Fibroblast of the aortic adventitia (primary cell): ENCODE measurements at regions not wholly inside any gene's neighbourhood (a gene's known extent, or its start where the extent isn't known, plus 50 kb on each side); places are given as distances from the start of the nearest gene placed in this dataset.

ENCODE experiments used
- DNase-seq: peaks from one replicate; pipeline ENCODE4 v3.0.0-alpha.2; 2010; ENCODE audit warnings: low read depth
- H3K4me3 ChIP-seq: 2 replicates; pipeline ENCODE4 v1.5.1; 2011; ENCODE audit warnings: low read depth, mild to moderate bottlenecking, control low read depth, low read length, moderate library complexity
- TF ChIP-seq, protein P1 (sequence below): IDR thresholded peaks from 2 replicates; pipeline ENCODE4 v1.5.1; 2011; ENCODE audit warnings: mild to moderate bottlenecking, low read length, control low read depth, inconsistent platforms; ENCODE audit not compliant: insufficient read depth

DNA sequence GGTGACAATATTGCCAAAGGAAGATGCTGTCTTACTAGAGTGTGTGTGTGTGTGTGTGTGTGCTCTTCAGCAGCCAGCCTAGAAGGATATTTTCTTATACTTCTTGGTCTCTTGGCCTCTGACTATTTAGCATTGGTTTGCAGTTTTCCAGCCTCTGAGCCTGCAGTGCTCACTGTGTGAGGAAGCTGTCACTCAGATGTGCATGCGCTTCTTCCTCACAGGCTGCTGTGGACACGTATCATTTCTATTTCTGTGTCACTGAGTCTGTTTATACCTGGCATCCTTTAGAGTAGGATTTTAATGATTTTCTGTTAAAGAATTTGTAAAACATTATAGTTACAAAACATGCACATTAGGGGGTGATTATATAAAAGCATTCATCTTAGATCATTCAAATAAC lies 83.3 kb downstream of the ALDH8A1 start:
- TF ChIP-seq, protein P1, sequence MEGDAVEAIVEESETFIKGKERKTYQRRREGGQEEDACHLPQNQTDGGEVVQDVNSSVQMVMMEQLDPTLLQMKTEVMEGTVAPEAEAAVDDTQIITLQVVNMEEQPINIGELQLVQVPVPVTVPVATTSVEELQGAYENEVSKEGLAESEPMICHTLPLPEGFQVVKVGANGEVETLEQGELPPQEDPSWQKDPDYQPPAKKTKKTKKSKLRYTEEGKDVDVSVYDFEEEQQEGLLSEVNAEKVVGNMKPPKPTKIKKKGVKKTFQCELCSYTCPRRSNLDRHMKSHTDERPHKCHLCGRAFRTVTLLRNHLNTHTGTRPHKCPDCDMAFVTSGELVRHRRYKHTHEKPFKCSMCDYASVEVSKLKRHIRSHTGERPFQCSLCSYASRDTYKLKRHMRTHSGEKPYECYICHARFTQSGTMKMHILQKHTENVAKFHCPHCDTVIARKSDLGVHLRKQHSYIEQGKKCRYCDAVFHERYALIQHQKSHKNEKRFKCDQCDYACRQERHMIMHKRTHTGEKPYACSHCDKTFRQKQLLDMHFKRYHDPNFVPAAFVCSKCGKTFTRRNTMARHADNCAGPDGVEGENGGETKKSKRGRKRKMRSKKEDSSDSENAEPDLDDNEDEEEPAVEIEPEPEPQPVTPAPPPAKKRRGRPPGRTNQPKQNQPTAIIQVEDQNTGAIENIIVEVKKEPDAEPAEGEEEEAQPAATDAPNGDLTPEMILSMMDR: no peak
- no peak for DNase-seq
- no peak overlapping the region for H3K4me3 ChIP-seq

- no peak overlapping the region for H3K4me3 ChIP-seq
- TF ChIP-seq, protein P1: no peak
- DNase-seq: no peak
These were observed 85.3 kb downstream of the ALDH8A1 start for GRCh38 chr6:134864558-134864957.

DNA sequence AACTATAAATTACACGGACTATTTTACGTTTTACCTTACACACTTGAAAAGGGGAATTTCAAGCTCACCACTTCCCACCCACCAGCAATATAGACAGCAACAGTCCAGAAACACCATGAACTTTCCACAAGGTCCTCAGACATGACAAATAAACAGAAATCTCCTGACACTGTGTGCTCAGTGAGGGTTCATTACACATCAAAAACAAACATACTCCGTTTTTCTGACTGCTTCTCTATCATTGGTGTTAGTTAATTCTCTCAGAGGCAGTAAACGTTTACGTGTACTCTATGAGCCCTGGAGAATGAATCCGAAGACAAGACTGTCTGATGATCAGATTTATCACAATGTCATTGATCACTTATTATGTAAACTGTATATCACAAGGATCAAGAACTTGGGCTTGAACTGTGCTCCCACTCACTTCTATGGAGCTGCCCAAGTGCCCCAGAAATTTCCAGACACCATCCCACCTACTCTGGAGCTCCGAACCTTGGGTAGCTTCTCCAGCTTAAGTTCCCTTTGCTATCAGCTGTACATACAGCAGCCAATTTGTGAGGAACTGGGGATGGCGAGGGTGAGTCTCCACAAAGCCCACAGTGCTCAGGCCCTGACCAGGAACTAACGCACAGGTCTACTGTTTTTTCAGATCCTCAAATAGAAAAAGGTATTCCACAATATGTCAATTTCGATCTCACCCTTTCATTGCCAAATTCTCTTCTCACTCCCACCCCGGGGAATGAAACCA lies 86.0 kb downstream of the ALDH8A1 start:
- no peak for DNase-seq
- H3K4me3 ChIP-seq: no peak overlapping the region
- TF ChIP-seq, protein P1: no peak

DNA sequence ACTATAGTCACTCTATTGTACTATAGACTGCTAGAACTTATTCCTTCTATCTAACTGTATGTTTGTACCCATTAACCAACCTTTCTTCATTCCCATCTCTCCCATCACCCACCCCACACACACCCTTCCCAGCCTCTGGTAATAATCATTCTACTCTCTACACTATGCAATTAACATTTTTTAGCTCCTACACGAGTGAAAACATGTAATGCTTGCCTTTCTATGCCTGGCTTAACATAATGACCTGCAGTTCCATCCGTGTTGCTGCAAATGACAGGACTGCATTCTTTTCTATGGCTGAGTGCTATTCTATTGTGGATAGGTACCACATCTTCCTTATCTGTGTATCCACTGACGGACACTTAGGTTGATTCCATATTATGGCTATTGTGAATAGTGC lies 95.5 kb downstream of the ALDH8A1 start:
- H3K4me3 ChIP-seq: no peak overlapping the region
- no peak for DNase-seq
- TF ChIP-seq, protein P1: no peak

DNA sequence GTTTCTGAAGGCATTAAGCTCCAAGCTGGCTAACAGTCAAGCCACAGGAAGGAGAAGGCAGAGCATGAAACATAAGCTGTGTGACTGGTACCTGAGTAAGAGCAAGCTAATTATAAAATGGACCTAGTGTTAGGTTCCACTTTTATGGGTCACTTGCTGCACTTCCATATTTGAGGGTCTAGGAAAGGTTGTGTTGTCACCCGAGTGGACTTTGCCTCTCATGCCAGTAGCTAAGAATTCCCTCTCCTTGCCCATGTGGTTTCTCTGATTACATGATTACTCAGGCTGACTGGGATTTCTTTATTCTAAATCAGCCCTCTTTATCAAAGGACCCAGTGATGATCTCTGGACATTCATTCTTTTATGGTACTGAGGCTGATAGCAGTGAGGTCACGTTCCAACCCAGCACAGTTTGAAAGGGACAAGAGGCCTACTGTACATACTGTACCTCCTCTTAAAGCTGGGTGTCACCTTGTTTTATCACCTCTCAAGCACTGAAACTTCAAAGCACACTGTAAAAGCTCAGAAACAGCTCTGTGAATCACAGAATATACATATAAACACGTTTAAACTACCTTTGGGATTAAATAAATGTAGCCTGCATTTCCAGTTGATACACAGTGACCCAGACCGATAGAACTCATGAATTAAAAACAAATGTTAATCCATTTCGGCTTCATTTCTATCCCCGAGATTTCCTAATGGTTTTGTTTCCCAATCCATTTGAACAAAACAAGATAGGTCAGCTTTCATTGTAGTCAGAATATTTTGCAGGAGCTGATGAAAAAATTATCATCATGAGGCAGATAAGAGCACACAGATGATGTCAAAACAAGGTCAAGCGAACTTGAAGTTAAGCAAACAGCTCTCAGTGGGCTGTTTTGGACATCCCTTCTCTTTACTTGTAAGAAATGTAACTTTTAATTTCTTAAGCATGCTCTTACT lies 96.5 kb downstream of the ALDH8A1 start:
- peak; percentile 91 for DNase-seq
- TF ChIP-seq, protein P1: no peak
- H3K4me3 ChIP-seq: no peak overlapping the region

GRCh38 chr6:134851548-134851947 lies 98.4 kb downstream of the ALDH8A1 start:
- H3K4me3 ChIP-seq: no peak overlapping the region
- TF ChIP-seq, protein P1: no peak
- no peak for DNase-seq
